Keratinocyte (primary cell): ENCODE measurements at regions not wholly inside any gene's neighbourhood (a gene's known extent, or its start where the extent isn't known, plus 50 kb on each side); places are given as distances from the start of the nearest gene placed in this dataset.
"Not testable (repeated sequence)": the region's sequence is repeated elsewhere in the genome, so short reads cannot be mapped to it uniquely, and the experiment has no call there.

Source experiments
- DNase-seq: peaks from one replicate; pipeline ENCODE4 v3.0.0-alpha.2; 2011; ENCODE audit warnings: low read depth, missing footprints, low spot score
- FAIRE-seq: peaks from 2 replicates; lab custom pipeline; 2011; peaks lifted over from hg19 to GRCh38; lab: Jason Lieb, UNC
- H2AFZ ChIP-seq: 2 replicates; pipeline ENCODE4 v1.6.0; 2012; ENCODE audit warnings: low read length, control low read depth, inconsistent platforms; ENCODE audit not compliant: control insufficient read depth
- H3K27ac ChIP-seq: 2 replicates; pipeline ENCODE4 v1.5.1; 2011; ENCODE audit warnings: low read length; ENCODE audit not compliant: control insufficient read depth, insufficient read depth
- H3K27me3 ChIP-seq: 3 replicates; pipeline ENCODE4 v1.6.0; 2011; ENCODE audit warnings: low read length; ENCODE audit not compliant: control insufficient read depth, insufficient read depth; ENCODE audit errors: extremely low read depth
- H3K36me3 ChIP-seq, 2 experiments: 2 replicates in 1 of 2; 3 replicates in 1 of 2; pipeline ENCODE4 v1.5.1; 2011; ENCODE audit warnings: low read length in 2 of 2, mild to moderate bottlenecking in 1 of 2; ENCODE audit not compliant: control insufficient read depth in 2 of 2, insufficient read depth in 2 of 2; ENCODE audit errors: extremely low read depth in 1 of 2
- H3K4me1 ChIP-seq: 3 replicates; pipeline ENCODE4 v1.5.1; 2011; ENCODE audit warnings: low read length; ENCODE audit not compliant: control insufficient read depth, insufficient read depth; ENCODE audit errors: extremely low read depth
- H3K4me2 ChIP-seq: 3 replicates; pipeline ENCODE4 v1.6.0; 2011; ENCODE audit warnings: low read depth, low read length; ENCODE audit not compliant: control insufficient read depth, insufficient read depth; ENCODE audit errors: extremely low read depth
- H3K4me3 ChIP-seq, 3 experiments: fragments of 200-600 bp in 1 of 3; sonication (generic) in 1 of 3; 2 replicates in 2 of 3; 3 replicates in 1 of 3; pipeline ENCODE4 v1.5.1; 2011 to 2016; ENCODE audit warnings: low read length in 3 of 3, mild to moderate bottlenecking in 3 of 3, control low read depth in 2 of 3, inconsistent platforms in 1 of 3, low read depth in 1 of 3, mixed read lengths in 1 of 3, mixed run types in 1 of 3, moderate library complexity in 1 of 3; ENCODE audit not compliant: control insufficient read depth in 2 of 3, insufficient read depth in 2 of 3; ENCODE audit errors: extremely low read depth in 1 of 3
- H3K79me2 ChIP-seq: 2 replicates; pipeline ENCODE4 v1.6.0; 2012; ENCODE audit warnings: low read length; ENCODE audit not compliant: control insufficient read depth, insufficient read depth
- H3K9ac ChIP-seq: 3 replicates; pipeline ENCODE4 v1.6.0; 2011; ENCODE audit warnings: low read length; ENCODE audit not compliant: control insufficient read depth, insufficient read depth; ENCODE audit errors: extremely low read depth
- H3K9me1 ChIP-seq: 3 replicates; pipeline ENCODE4 v1.6.0; 2011; ENCODE audit warnings: low read length; ENCODE audit not compliant: control insufficient read depth, insufficient read depth; ENCODE audit errors: extremely low read depth
- H3K9me3 ChIP-seq: 2 replicates; pipeline ENCODE4 v1.5.1; 2012; ENCODE audit warnings: low read depth, low read length; ENCODE audit not compliant: control insufficient read depth
- H4K20me1 ChIP-seq: 3 replicates; pipeline ENCODE4 v1.6.0; 2011; ENCODE audit warnings: low read length; ENCODE audit not compliant: control insufficient read depth, insufficient read depth; ENCODE audit errors: extremely low read depth
- CTCF ChIP-seq, 3 experiments: IDR thresholded peaks in 1 of 3; conservative IDR thresholded peaks in 1 of 3; optimal IDR thresholded peaks in 1 of 3; 2 replicates in 2 of 3; 3 replicates in 1 of 3; pipeline versions ENCODE3 to v1.5.1; 2011; ENCODE audit warnings: low read length in 3 of 3, mild to moderate bottlenecking in 3 of 3, moderate library complexity in 2 of 3, control low read depth in 1 of 3, inconsistent platforms in 1 of 3; ENCODE audit not compliant: insufficient read depth in 2 of 3; ENCODE audit errors: extremely low read depth in 1 of 3
- EZH2 ChIP-seq: IDR thresholded peaks from one replicate; pipeline ENCODE4 v1.6.1; 2012; ENCODE audit warnings: inconsistent platforms, mild to moderate bottlenecking, low read length, moderate library complexity
- dilution Hi-C: fragments of 300-500 bp; cut with MboI; formaldehyde crosslinking; loops from one replicate; pipeline ENCODE4 v1.7.0; 2020; ENCODE audit warnings: low sequenced_read_pairs; ENCODE audit not compliant: extremely low pct_ligation_motif_present

DNA sequence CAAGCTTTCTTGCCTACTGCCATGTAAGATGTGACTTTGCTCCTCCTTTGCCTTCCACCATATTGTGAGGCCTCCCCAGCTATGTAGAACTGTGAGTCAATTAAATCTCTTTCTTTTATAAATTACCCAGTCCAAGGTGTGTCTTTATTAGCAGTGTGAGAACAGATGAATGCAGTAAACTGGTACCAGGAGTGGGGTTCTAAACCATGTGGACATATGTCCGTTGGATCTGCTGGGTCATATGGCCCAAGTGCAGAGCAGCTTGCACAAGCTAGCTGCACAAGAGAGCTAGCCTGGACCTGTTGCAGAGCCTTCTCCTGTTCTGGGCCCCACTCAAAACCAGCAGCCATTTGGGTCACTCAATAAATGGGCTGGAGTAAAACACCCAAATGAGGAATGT lies 177.1 kb downstream of the HIPK3 start:
- DNase-seq (no peak), FAIRE-seq (no peak)
- Histone ChIP-seq H3K27me3 (no peaks in the 10 kb centered on the region), H3K27ac (no peak overlapping the region), H3K4me2 (no peak overlapping the region), H3K4me3 (no peak overlapping the region), H4K20me1 (no peaks in the 10 kb centered on the region), H3K9me3 (no peaks in the 10 kb centered on the region), H3K79me2 (no peaks in the 10 kb centered on the region), H3K9me1 (no peaks in the 10 kb centered on the region), H3K4me1 (no peaks in the 10 kb centered on the region), H2AFZ (no peak overlapping the region), H3K9ac (no peak overlapping the region), H3K36me3 (no peaks in the 10 kb centered on the region)
- TF ChIP-seq EZH2 = no peak
- no peak for TF ChIP-seq CTCF (optimal IDR thresholded peaks at IDR 0.05 in 1 of 3, IDR thresholded peaks at IDR 0.05 in 1 of 3, conservative IDR thresholded peaks at IDR 0.05 in 1 of 3; ENCODE audit: extremely low read depth in 1 of 3, insufficient read depth in 2 of 3, low read length in 3 of 3)
- dilution Hi-C loops = no loop called here

- H3K9me1 ChIP-seq, H3K9ac ChIP-seq, FAIRE-seq, H2AFZ ChIP-seq, H3K4me3 ChIP-seq, H3K4me1 ChIP-seq, dilution Hi-C loops, H3K27me3 ChIP-seq, H3K36me3 ChIP-seq, H3K4me2 ChIP-seq, H3K79me2 ChIP-seq, H4K20me1 ChIP-seq, DNase-seq, H3K9me3 ChIP-seq, H3K27ac ChIP-seq: not testable (repeated sequence)
Measured at GRCh38 chr11:33428435-33428834, 171.3 kb downstream of the HIPK3 start.

- no peak overlapping the region for H3K9ac ChIP-seq
- no peak overlapping the region for H3K27ac ChIP-seq
- dilution Hi-C loops = no loop called here
- no peak overlapping the region for H2AFZ ChIP-seq
- FAIRE-seq (no peak), DNase-seq (no peak)
- H3K4me3 ChIP-seq = no peak overlapping the region
- no peaks in the 10 kb centered on the region for H3K9me3 ChIP-seq
- no peak overlapping the region for H3K4me2 ChIP-seq
- H3K79me2 ChIP-seq = no peaks in the 10 kb centered on the region
- H3K27me3 ChIP-seq = no peaks in the 10 kb centered on the region
- H3K9me1 ChIP-seq = no peaks in the 10 kb centered on the region
- no peaks in the 10 kb centered on the region for H4K20me1 ChIP-seq
- TF ChIP-seq CTCF (optimal IDR thresholded peaks at IDR 0.05 in 1 of 3, IDR thresholded peaks at IDR 0.05 in 1 of 3, conservative IDR thresholded peaks at IDR 0.05 in 1 of 3; ENCODE audit: extremely low read depth in 1 of 3, insufficient read depth in 2 of 3, low read length in 3 of 3) (no peak), EZH2 (no peak)
- no peaks in the 10 kb centered on the region for H3K4me1 ChIP-seq
- H3K36me3 ChIP-seq = no peaks in the 10 kb centered on the region
Measured at GRCh38 chr11:33420959-33421566, 163.9 kb downstream of the HIPK3 start.
